ENCODE measurements at regions not wholly inside any gene's neighbourhood (a gene's known extent, or its start where the extent isn't known, plus 50 kb on each side); places are given as distances from the start of the nearest gene placed in this dataset.

GRCh38 chr3:169029674-169030285 lies 633.7 kb downstream of the MECOM start:
- intact Hi-C loops (cut with DNase I, micrococcal nuclease): no loop called here

DNA sequence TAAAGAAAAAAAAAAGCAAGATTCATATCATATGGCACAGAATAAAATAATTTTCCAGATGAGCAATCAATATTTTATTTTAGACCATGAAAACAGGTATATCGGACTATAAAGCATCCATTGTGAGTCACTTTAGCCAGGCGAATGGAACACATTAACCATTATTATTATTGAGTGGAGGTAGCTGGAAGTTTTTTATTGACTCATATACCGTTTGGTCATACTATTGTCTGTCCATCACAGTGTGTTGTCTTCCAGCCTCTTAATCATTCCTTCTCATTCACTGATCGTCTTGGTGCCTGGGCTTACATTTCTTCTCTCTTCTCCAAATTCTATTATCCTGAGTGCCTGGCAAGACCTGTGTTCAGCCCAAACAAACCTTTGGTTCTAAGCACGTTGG lies 634.8 kb downstream of the MECOM start:
- no peak overlapping the region for H3K4me3 ChIP-seq
- ATAC-seq (no peak), DNase-seq (no peak)
- no peaks in the 10 kb centered on the region for H3K9me3 ChIP-seq
- TF ChIP-seq CTCF (IDR thresholded peaks at IDR 0.05): no peak
- no peaks in the 10 kb centered on the region for H3K4me1 ChIP-seq (ENCODE audit: low read depth)
- no peaks in the 10 kb centered on the region for H3K36me3 ChIP-seq (ENCODE audit: low read depth)
- intact Hi-C loops (cut with DNase I, micrococcal nuclease): no loop called here

More at GRCh38 chr3:169029674-169030285, 633.7 kb downstream of the MECOM start:
- Histone ChIP-seq H3K36me3 (ENCODE audit: low read depth) (no peaks in the 10 kb centered on the region), H3K4me3 (no peak overlapping the region), H3K4me1 (ENCODE audit: low read depth) (no peaks in the 10 kb centered on the region), H3K9me3 (no peaks in the 10 kb centered on the region)
- TF ChIP-seq CTCF (IDR thresholded peaks at IDR 0.05): no peak
- ATAC-seq (no peak), DNase-seq (no peak)

- H3K36me3 ChIP-seq (ENCODE audit: low read depth): no peaks in the 10 kb centered on the region
- DNase-seq (no peak), ATAC-seq (peak; percentile 63)
- H3K4me3 ChIP-seq: no peak overlapping the region
- intact Hi-C loops (cut with DNase I, micrococcal nuclease): no loop called here
- no peaks in the 10 kb centered on the region for H3K4me1 ChIP-seq (ENCODE audit: low read depth)
- H3K9me3 ChIP-seq: no peaks in the 10 kb centered on the region
- no peak for TF ChIP-seq CTCF (IDR thresholded peaks at IDR 0.05)
Measured at GRCh38 chr3:169026543-169027182, 636.8 kb downstream of the MECOM start.

GRCh38 chr3:169022457-169022856 lies 641.1 kb downstream of the MECOM start:
- ATAC-seq: no peak
- intact Hi-C loops (cut with DNase I, micrococcal nuclease): no loop called here
- no peak for DNase-seq

GRCh38 chr3:169020371-169020770 lies 643.1 kb downstream of the MECOM start:
- no peak for DNase-seq
- Histone ChIP-seq H3K9me3 (no peaks in the 10 kb centered on the region), H3K36me3 (ENCODE audit: low read depth) (no peaks in the 10 kb centered on the region), H3K4me1 (ENCODE audit: low read depth) (no peaks in the 10 kb centered on the region), H3K4me3 (no peak overlapping the region)
- no peak for TF ChIP-seq CTCF (IDR thresholded peaks at IDR 0.05)
- ATAC-seq: no peak
- intact Hi-C loops (cut with DNase I, micrococcal nuclease): no loop called here

More at GRCh38 chr3:169022457-169022856, 641.1 kb downstream of the MECOM start:
- Histone ChIP-seq H3K4me1 (ENCODE audit: low read depth) (no peaks in the 10 kb centered on the region), H3K9me3 (no peaks in the 10 kb centered on the region), H3K36me3 (ENCODE audit: low read depth) (no peaks in the 10 kb centered on the region), H3K4me3 (no peak overlapping the region)
- TF ChIP-seq CTCF (IDR thresholded peaks at IDR 0.05): no peak
